GM13977 (cell line): ENCODE measurements at regions not wholly inside any gene's neighbourhood (a gene's known extent, or its start where the extent isn't known, plus 50 kb on each side); places are given as distances from the start of the nearest gene placed in this dataset.

ENCODE experiments used
- DNase-seq: peaks from one replicate; pipeline ENCODE4 v3.0.0; 2012; ENCODE audit warnings: low spot score
- CTCF ChIP-seq: IDR thresholded peaks from 2 replicates; pipeline ENCODE4 v1.5.1; 2012; ENCODE audit warnings: mild to moderate bottlenecking, control low read depth; ENCODE audit not compliant: insufficient read depth; ENCODE audit errors: extremely low read depth, missing control alignments
- in situ Hi-C: fragments of 300-500 bp; cut with MboI; formaldehyde crosslinking; loops from one replicate; pipeline ENCODE4 v1.12.0; 2022; ENCODE audit warnings: low sequenced_read_pairs, low pct_unique_long_range_greater_than_20kb, mixed read lengths, inconsistent platforms; ENCODE audit not compliant: unreplicated experiment

DNA sequence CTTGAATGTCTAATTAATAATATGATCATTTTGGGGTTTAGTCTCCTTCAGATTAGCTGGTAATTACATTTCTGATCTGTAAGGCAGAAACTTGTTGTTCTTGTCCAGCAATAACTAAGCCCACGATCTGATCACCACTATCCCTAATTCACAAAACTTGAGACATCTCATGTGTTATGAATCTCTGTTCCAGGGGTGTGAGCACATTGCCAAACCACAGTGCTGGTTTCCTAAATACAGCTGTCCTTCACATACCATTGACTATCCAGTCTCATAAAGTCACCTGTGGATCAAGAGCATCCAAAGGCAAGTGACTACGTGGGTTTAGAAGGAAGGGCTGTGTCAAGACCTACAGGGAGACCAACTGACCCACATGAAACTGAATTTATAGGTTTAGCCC, 134.1 kb upstream of the PRLR start:
- in situ Hi-C loops, result no loop called here
- no peak for DNase-seq
- TF ChIP-seq CTCF, result no peak

DNA sequence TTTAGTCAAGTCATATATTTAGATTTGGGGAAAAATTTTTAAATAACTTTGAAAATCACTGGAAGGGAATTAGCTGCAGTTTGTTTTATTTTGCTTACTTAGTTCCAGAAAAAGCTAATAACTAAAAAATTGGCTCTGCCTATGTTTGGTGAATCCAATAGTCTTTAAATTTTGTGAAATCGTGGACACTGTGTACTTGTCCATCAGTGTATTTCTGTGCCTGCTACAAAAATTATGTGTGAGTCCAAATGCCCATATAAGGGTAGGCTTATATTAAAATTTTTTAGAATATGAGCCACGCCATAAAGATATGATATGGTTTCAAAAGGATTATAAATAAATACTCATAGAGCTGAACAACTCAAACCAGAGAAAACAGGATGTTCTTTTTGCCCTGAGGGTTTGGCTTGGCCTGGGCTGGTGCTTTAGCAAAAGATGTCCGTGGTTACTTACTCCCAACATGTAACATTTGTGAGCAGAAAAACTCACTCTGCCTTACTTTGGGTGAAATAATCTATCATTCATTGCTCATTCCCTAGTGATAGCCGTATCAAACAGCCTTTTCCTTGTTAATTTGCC, 133.2 kb upstream of the PRLR start:
- in situ Hi-C loops, result no loop called here
- DNase-seq, result no peak

DNA sequence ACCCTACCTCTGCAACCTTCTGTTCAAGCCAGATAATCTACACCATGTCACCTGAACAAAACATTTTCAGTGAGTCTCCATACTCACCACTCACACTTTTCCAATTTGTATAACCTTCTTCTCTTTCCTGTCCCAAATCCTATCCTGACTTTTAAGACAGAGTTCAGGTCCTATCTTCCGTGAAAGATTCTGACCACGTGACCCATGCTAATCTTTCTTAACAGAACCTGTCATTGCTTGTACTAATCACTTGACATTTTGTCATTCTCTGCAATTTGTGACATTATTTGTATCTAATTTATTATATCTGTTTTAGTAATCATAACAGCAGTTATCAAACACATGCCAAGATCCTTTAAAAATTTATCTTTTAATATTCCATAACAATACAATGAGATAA, 132.5 kb upstream of the PRLR start:
- in situ Hi-C loops, result no loop called here
- DNase-seq, result no peak
- no peak for TF ChIP-seq CTCF

More for the DNA sequence above, 133.2 kb upstream of the PRLR start:
- TF ChIP-seq CTCF, result no peak

DNA sequence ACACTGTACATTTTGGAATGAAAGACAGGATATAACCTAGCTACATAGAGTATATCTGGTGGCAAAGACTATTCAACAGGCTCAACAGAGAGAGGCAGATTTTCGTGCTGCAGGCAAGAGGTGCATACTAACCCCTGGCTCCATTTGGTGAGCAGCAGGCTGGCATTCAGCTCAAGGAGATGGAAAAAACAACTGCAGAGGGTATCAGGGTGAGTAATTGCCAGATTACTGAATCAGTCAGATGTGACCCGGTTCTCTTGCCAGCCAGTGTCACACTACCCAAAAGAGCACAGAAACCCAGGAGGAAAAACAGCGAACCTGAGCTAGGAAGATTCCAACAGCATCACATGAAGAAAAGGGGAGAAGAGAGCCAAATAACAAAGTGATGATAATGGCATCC, 130.4 kb upstream of the PRLR start:
- DNase-seq, result no peak
- in situ Hi-C loops, result no loop called here
- TF ChIP-seq CTCF, result no peak

- TF ChIP-seq CTCF, result no peak
- in situ Hi-C loops, result no loop called here
- DNase-seq, result no peak
Measured at GRCh38 chr5:35359859-35360258, 129.6 kb upstream of the PRLR start.

DNA sequence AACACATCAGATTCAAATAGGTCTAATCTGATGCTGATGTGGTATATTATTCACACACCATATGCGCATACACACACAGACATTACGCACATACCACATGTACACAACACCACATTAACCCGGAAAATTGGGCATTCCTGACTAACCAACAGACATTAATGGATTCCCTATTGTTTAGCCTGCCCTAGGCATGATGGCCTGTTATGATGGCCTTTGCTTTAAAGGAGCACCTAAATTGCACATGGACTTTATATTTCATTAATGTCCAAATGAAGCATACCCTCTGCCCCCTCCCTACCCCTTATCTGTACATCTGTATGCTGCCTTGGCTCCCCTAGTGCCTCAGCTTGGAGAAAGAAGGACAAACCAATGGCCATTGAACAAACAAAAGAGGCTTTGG, 127.7 kb upstream of the PRLR start:
- no peak for DNase-seq
- no peak for TF ChIP-seq CTCF
- in situ Hi-C loops, result no loop called here

DNA sequence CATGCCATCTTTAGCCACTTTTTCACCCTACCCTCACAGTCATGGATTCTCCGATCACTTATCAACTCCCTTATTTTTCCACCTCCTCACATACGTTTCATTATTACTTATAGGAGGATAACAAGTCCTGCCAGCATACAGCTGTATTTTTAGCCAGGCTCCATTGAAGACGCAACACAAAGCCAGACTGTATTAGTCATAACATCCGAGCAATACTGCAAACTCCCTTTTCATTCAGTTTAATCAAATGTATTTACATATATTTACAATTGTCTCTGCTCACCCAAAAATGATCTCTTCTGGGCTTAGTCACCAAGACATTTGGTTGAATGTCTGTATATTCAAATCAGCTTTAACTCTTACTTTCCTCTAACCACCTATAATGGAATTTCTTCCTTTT, 126.4 kb upstream of the PRLR start:
- in situ Hi-C loops, result no loop called here
- no peak for DNase-seq
- TF ChIP-seq CTCF, result no peak
